Left lung (tissue), 4 donors: ENCODE measurements at regions not wholly inside any gene's neighbourhood (a gene's known extent, or its start where the extent isn't known, plus 50 kb on each side); places are given as distances from the start of the nearest gene placed in this dataset.

Experiments used
- ATAC-seq: fragments of 200-7000 bp; cut with Tn5 transposase; one replicate; pipeline ENCODE4 v1.9.1; 2020; ENCODE audit warnings: moderate library complexity
- DNase-seq, 4 donors: peaks; one replicate each; pipeline ENCODE4 v3.0.0-alpha.2; 2013 to 2020
- H3K27ac ChIP-seq, 2 donors: fragments of 200-600 bp; sonication (generic) in 1 of 2; one replicate each; pipeline versions ENCODE4 v1.5.0 to v1.8.0; 2020 to 2021
- H3K27me3 ChIP-seq, 2 donors: fragments of 200-600 bp; sonication (generic) in 1 of 2; one replicate each; pipeline versions ENCODE4 v1.5.0 to v1.8.0; 2020 to 2021
- H3K36me3 ChIP-seq, 2 donors: fragments of 200-600 bp; sonication (generic) in 1 of 2; one replicate each; pipeline versions ENCODE4 v1.5.0 to v1.8.0; 2020 to 2021
- H3K4me1 ChIP-seq, 2 donors: fragments of 200-600 bp; one replicate each; pipeline ENCODE4 v1.8.0; 2021
- H3K4me3 ChIP-seq, 2 donors: fragments of 200-600 bp; sonication (generic) in 1 of 2; one replicate each; pipeline versions ENCODE4 v1.5.0 to v1.8.0; 2020 to 2021; ENCODE audit warnings: mild to moderate bottlenecking in 1 of 2
- H3K9me3 ChIP-seq, 2 donors: fragments of 200-600 bp; sonication (generic) in 1 of 2; one replicate each; pipeline versions ENCODE4 v1.5.0 to v1.8.0; 2020 to 2021
- intact Hi-C, 2 donors: fragments of 100-400 bp; cut with DNase I; formaldehyde crosslinking; loops; one replicate each; pipeline versions ENCODE4 v1.11.2 to v1.14.2; 2022
- TF ChIP-seq, protein P1 (sequence below), 2 donors: fragments of 200-600 bp; sonication (generic) in 1 of 2; IDR thresholded peaks; one replicate each; pipeline versions ENCODE4 v1.5.0 to v1.8.0; 2021; ENCODE audit warnings: antibody characterized with exemption in 2 of 2
- donor health status: DM: no; HTN: yes; CAD: no.
- donor health status: DM: no; HTN: no; CAD: no.

DNA sequence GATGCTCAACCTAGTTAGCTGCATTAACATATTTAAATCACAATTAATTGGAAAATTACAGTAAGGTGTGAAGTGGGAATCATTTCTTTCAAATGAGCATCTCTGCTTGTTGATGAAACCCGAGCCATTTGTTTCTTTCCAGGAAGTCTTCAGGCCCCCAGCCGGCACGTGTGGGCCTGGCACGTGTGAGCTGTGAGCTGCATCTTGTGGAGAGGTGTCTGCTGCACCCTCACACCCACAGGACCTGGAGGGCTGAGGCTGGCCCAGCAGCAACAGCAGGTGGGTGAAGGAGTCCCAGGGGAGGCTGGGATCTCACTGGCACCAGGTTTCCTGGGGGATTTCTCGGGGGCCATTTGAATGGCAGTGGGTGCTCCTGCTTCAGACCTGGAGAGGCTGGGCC is 372.5 kb upstream of the MKI67 start:
- intact Hi-C loops = no loop called here
- ATAC-seq = no peak
- TF ChIP-seq, protein P1, sequence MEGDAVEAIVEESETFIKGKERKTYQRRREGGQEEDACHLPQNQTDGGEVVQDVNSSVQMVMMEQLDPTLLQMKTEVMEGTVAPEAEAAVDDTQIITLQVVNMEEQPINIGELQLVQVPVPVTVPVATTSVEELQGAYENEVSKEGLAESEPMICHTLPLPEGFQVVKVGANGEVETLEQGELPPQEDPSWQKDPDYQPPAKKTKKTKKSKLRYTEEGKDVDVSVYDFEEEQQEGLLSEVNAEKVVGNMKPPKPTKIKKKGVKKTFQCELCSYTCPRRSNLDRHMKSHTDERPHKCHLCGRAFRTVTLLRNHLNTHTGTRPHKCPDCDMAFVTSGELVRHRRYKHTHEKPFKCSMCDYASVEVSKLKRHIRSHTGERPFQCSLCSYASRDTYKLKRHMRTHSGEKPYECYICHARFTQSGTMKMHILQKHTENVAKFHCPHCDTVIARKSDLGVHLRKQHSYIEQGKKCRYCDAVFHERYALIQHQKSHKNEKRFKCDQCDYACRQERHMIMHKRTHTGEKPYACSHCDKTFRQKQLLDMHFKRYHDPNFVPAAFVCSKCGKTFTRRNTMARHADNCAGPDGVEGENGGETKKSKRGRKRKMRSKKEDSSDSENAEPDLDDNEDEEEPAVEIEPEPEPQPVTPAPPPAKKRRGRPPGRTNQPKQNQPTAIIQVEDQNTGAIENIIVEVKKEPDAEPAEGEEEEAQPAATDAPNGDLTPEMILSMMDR (IDR thresholded peaks at IDR 0.05) = no peak

GRCh38 chr10:128499486-128499885 is 373.3 kb upstream of the MKI67 start:
- Histone ChIP-seq H3K4me1 (no peaks in the 10 kb centered on the region), H3K4me3 (no peak overlapping the region), H3K36me3 (no peaks in the 10 kb centered on the region), H3K9me3 (no peaks in the 10 kb centered on the region), H3K27me3 (no peaks in the 10 kb centered on the region), H3K27ac (no peak overlapping the region)
- ATAC-seq = no peak
- intact Hi-C loops = no loop called here
- no peak for DNase-seq
- TF ChIP-seq, protein P1 (IDR thresholded peaks at IDR 0.05) = no peak

More for the DNA sequence above, 372.5 kb upstream of the MKI67 start:
- no peaks in the 10 kb centered on the region for H3K36me3 ChIP-seq
- H3K27me3 ChIP-seq = no peaks in the 10 kb centered on the region
- H3K27ac ChIP-seq = no peak overlapping the region
- H3K4me3 ChIP-seq = no peak overlapping the region
- no peak for DNase-seq
- H3K4me1 ChIP-seq = no peaks in the 10 kb centered on the region
- H3K9me3 ChIP-seq = no peaks in the 10 kb centered on the region

DNA sequence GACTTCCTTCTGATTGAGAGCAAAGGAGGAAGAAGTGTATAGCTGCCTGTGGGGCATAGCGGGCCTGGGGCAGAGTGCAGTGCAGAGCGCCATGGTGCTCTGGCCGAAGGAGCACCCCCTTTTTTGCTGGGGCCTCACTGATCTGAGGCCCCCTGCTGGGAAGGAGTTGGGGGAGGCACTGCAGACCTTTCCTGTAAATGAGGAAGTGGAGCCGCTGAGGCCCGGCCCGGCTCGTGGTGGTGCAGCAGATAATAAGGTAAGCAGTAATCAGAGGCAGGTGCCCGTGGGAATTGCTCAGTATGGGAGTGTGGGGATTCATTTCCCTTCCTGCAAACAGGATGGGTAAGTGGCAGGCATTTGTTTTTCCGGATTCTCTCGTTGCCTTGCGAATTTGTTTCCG is 373.7 kb upstream of the MKI67 start:
- no peaks in the 10 kb centered on the region for H3K27me3 ChIP-seq
- DNase-seq (no peak), ATAC-seq (no peak)
- TF ChIP-seq, protein P1 (IDR thresholded peaks at IDR 0.05) = no peak
- no peaks in the 10 kb centered on the region for H3K4me1 ChIP-seq
- H3K4me3 ChIP-seq = no peak overlapping the region
- no peaks in the 10 kb centered on the region for H3K9me3 ChIP-seq
- no peaks in the 10 kb centered on the region for H3K36me3 ChIP-seq
- H3K27ac ChIP-seq = no peak overlapping the region
- intact Hi-C loops = no loop called here

- H3K27me3 ChIP-seq = no peaks in the 10 kb centered on the region
- H3K4me3 ChIP-seq = no peak overlapping the region
- H3K27ac ChIP-seq = no peak overlapping the region
- H3K9me3 ChIP-seq = no peaks in the 10 kb centered on the region
- DNase-seq (no peak), ATAC-seq (no peak)
- H3K36me3 ChIP-seq = no peaks in the 10 kb centered on the region
- TF ChIP-seq, protein P1 (IDR thresholded peaks at IDR 0.05) = no peak
- intact Hi-C loops = no loop called here
- no peaks in the 10 kb centered on the region for H3K4me1 ChIP-seq
Observed at GRCh38 chr10:128500642-128501041, 374.4 kb upstream of the MKI67 start.

GRCh38 chr10:128505346-128505745 is 379.1 kb upstream of the MKI67 start:
- no peak overlapping the region for H3K4me3 ChIP-seq
- H3K27ac ChIP-seq = no peak overlapping the region
- DNase-seq (no peak), ATAC-seq (no peak)
- intact Hi-C loops = no loop called here
- H3K36me3 ChIP-seq = no peaks in the 10 kb centered on the region
- TF ChIP-seq, protein P1 (IDR thresholded peaks at IDR 0.05) = no peak
- no peaks in the 10 kb centered on the region for H3K27me3 ChIP-seq
- H3K4me1 ChIP-seq = no peaks in the 10 kb centered on the region
- H3K9me3 ChIP-seq = no peaks in the 10 kb centered on the region
